Endometrium (tissue), 2 donors: ENCODE measurements at regions not wholly inside any gene's neighbourhood (a gene's known extent, or its start where the extent isn't known, plus 50 kb on each side); places are given as distances from the start of the nearest gene placed in this dataset.

Source experiments
- FAIRE-seq: peaks from 2 replicates; lab custom pipeline; 2012; peaks lifted over from hg19 to GRCh38; lab: Jason Lieb, UNC
- donor health status: control.
- donor health status: control.

GRCh38 chr3:124200407-124200806 is 208.5 kb upstream of the ROPN1 start:
- FAIRE-seq: no peak

GRCh38 chr3:124201226-124201625 is 209.3 kb upstream of the ROPN1 start:
- no peak for FAIRE-seq

- FAIRE-seq: no peak
These were observed 209.9 kb upstream of the ROPN1 start for GRCh38 chr3:124201786-124202185.

- no peak for FAIRE-seq
These were observed 210.8 kb upstream of the ROPN1 start for GRCh38 chr3:124202754-124203153.

GRCh38 chr3:124203292-124203691 is 211.4 kb upstream of the ROPN1 start:
- FAIRE-seq: no peak

GRCh38 chr3:124206225-124207055 is 214.5 kb upstream of the ROPN1 start:
- FAIRE-seq: no peak

GRCh38 chr3:124207077-124207476 is 215.2 kb upstream of the ROPN1 start:
- FAIRE-seq: no peak

GRCh38 chr3:124207873-124208485 is 216.1 kb upstream of the ROPN1 start:
- no peak for FAIRE-seq

GRCh38 chr3:124209426-124209825 is 217.5 kb upstream of the ROPN1 start:
- no peak for FAIRE-seq

- no peak for FAIRE-seq
These were observed 219.0 kb upstream of the ROPN1 start for GRCh38 chr3:124210899-124211298.

GRCh38 chr3:124213641-124214040 is 221.7 kb upstream of the ROPN1 start:
- no peak for FAIRE-seq

- FAIRE-seq: no peak
These were observed 225.6 kb upstream of the ROPN1 start for GRCh38 chr3:124217542-124217941.

- FAIRE-seq: no peak
These were observed 229.5 kb upstream of the ROPN1 start for GRCh38 chr3:124221422-124221821.

- no peak for FAIRE-seq
These were observed 231.9 kb upstream of the ROPN1 start for GRCh38 chr3:124223853-124224252.

- FAIRE-seq: no peak
These were observed 235.3 kb upstream of the ROPN1 start for GRCh38 chr3:124227150-124227630.

GRCh38 chr3:124229420-124229819 is 237.5 kb upstream of the ROPN1 start:
- no peak for FAIRE-seq

GRCh38 chr3:124229836-124230235 is 237.9 kb upstream of the ROPN1 start:
- no peak for FAIRE-seq

GRCh38 chr3:124230432-124230831 is 238.5 kb upstream of the ROPN1 start:
- no peak for FAIRE-seq

GRCh38 chr3:124230998-124231397 is 239.1 kb upstream of the ROPN1 start:
- no peak for FAIRE-seq

- no peak for FAIRE-seq
These were observed 242.9 kb upstream of the ROPN1 start for GRCh38 chr3:124234852-124235252.

- no peak for FAIRE-seq
These were observed 243.5 kb upstream of the ROPN1 start for GRCh38 chr3:124235446-124235845.

GRCh38 chr3:124243177-124243859 is 251.4 kb upstream of the ROPN1 start:
- no peak for FAIRE-seq

GRCh38 chr3:124246376-124246775 is 254.5 kb upstream of the ROPN1 start:
- FAIRE-seq: no peak
